Prostate gland (tissue), 2 donors: ENCODE measurements at regions not wholly inside any gene's neighbourhood (a gene's known extent, or its start where the extent isn't known, plus 50 kb on each side); places are given as distances from the start of the nearest gene placed in this dataset.

ENCODE experiments used
- POLR2A ChIP-seq: fragments of 450-650 bp; IDR thresholded peaks from one replicate; pipeline ENCODE4 v1.6.1; 2016; ENCODE audit warnings: antibody characterized with exemption, mild to moderate bottlenecking
- POLR2AphosphoS5 ChIP-seq: sonication (generic); formaldehyde crosslinking; IDR thresholded peaks from one replicate; pipeline ENCODE4 v1.6.1; 2017; ENCODE audit warnings: antibody characterized with exemption
- TF ChIP-seq, protein P1 (sequence below), 4 experiments: fragments of 200-600 bp in 2 of 4; fragments of 450-650 bp in 2 of 4; sonication (generic) in 2 of 4; IDR thresholded peaks; 1 replicate in 3 of 4; 2 replicates in 1 of 4; pipeline ENCODE4 v1.5.1; 2016 to 2019; ENCODE audit warnings: antibody characterized with exemption in 4 of 4, mild to moderate bottlenecking in 2 of 4, moderate library complexity in 2 of 4

DNA sequence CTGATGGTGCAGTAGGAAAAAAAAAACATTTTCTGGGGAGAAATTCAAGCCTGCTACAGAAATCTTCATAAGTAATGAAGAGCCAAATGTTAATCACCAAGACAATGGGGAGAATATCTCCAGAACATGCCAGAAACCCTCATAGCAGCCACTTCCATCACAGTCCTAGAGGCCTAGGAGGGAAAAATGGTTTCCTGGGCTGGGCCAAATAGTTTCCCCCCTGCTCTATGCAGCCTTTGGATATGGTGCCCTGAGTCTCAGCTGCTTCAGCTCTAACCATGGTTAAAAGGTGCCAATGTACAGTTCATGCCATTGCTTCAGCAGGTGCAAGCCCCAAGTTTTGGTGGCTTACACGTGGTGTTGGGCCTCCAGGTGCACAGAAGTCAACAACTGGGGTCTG is 113.1 kb downstream of the ZNF648 start:
- TF ChIP-seq, protein P1, sequence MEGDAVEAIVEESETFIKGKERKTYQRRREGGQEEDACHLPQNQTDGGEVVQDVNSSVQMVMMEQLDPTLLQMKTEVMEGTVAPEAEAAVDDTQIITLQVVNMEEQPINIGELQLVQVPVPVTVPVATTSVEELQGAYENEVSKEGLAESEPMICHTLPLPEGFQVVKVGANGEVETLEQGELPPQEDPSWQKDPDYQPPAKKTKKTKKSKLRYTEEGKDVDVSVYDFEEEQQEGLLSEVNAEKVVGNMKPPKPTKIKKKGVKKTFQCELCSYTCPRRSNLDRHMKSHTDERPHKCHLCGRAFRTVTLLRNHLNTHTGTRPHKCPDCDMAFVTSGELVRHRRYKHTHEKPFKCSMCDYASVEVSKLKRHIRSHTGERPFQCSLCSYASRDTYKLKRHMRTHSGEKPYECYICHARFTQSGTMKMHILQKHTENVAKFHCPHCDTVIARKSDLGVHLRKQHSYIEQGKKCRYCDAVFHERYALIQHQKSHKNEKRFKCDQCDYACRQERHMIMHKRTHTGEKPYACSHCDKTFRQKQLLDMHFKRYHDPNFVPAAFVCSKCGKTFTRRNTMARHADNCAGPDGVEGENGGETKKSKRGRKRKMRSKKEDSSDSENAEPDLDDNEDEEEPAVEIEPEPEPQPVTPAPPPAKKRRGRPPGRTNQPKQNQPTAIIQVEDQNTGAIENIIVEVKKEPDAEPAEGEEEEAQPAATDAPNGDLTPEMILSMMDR (IDR thresholded peaks at IDR 0.05): no peak
- TF ChIP-seq POLR2A (no peak), POLR2AphosphoS5 (no peak)
